Left kidney (tissue), 1 donor: ENCODE measurements at regions not wholly inside any gene's neighbourhood (a gene's known extent, or its start where the extent isn't known, plus 50 kb on each side); places are given as distances from the start of the nearest gene placed in this dataset.
A peak's percentile ranks its signal among the peaks of the same experiment; 100 is the strongest.

Experiments
- DNase-seq: peaks from one replicate; pipeline ENCODE4 v3.0.0-alpha.2; 2013

DNA sequence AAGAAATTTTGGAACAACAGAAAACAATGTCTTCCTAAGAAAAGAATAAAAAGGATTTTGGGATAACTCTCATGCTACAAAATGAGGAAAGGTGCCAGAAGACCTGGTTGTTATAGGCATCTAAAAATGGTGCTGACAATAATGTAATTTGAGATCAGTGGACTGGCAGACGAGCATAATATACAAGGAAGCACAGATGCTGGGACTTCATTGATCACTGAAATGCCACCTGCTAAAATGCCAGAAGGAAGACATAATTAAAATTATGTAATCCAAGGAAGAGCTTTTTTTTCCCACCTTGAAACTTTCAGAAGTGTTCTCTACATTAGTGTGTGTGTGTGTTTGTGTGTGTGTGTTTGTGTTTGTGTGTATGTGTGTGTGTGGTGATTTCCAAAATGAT, 535.9 kb downstream of the XIRP2 start:
- no peak for DNase-seq

DNA sequence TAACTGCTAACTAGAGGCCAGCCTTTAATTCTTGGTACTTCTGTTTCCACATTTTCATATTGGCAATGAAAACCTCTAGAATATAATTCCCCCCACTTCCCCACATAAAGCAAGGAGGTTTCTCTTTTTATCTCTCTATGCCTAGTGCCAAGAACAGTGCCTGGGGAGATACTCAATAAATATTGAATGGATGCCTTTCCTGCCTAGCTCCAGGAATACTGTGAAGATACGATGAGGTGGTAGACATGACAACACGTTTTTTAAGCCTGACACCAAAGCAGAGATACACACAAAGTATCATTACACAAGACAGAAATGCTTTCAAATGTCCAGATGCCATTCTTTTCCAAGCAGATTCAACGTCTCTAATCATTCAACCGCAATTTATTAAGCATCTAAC, 535.5 kb downstream of the XIRP2 start:
- no peak for DNase-seq

DNA sequence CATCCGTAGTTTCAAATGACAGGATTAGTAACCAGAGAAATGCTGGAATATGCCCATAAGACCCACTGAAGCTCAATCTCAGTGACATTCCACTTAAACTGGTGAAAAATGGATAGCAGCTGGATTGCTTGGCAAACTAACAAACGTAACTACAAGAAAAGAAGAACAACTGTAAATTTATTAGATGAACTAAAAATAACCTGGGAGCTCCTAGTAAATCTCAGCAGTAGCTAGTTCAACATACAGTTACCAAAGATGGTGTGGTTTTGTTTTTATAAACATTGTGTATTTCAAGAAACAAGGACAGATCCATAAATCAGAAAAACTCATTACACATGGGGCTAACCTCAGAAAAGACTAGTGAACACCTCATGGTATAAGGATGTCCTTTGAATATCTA, 531.9 kb downstream of the XIRP2 start:
- peak; percentile 54 for DNase-seq

DNA sequence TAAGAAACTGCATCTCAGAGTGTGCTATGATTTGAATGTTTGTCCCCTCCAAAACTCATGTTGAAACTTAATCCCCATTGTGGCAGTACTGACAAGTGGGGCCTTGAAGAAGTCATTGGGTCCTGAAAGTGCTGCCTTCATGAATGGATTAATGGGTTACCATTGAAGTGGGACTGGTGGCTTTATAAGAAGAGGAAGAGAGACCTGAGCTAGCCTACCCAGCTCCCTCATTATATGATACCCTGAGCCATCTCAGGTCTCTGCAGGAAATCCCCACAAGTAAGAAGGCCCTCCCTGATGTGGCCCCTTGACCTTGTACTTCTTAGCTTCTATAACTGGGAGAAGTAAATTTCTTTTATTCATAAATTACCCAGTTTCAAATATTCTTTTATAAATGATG, 526.8 kb downstream of the XIRP2 start:
- DNase-seq: no peak

DNA sequence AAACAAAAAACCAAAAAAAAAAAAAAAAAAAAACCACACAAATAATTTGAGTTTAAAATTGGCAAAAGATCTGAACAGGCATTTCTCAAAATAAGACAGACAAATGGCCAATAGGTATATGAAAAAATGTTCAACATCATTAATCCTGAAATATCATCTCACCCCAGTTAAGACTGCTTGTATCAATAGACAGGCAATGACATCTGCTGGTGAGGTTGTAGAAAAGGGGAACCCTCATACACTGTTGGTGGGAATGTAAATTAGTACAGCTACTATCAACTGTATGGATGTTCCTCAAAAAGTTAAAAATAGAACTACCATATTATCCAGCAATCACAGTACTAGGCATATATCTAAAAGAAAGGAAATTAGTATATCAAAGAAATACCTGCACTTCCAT, 523.1 kb downstream of the XIRP2 start:
- no peak for DNase-seq

DNA sequence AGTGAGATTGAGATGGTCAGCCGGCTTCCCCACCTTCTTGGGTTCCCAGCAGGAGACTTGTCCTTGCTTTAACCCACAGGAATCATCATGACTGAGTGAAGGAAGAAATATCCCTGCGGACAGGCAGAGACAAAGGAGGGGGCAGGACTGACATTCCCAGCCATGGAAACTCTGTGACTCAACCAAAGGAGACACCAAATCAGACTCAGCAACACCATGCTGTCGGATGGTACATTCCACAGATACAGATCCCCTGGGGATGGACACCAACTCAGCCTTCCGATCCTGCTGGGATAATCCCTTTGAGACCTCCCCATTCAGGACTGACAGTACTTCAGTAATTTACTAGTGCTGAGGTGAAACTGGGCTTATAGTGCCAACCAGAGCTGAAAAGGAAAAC, 518.3 kb downstream of the XIRP2 start:
- DNase-seq: no peak

DNA sequence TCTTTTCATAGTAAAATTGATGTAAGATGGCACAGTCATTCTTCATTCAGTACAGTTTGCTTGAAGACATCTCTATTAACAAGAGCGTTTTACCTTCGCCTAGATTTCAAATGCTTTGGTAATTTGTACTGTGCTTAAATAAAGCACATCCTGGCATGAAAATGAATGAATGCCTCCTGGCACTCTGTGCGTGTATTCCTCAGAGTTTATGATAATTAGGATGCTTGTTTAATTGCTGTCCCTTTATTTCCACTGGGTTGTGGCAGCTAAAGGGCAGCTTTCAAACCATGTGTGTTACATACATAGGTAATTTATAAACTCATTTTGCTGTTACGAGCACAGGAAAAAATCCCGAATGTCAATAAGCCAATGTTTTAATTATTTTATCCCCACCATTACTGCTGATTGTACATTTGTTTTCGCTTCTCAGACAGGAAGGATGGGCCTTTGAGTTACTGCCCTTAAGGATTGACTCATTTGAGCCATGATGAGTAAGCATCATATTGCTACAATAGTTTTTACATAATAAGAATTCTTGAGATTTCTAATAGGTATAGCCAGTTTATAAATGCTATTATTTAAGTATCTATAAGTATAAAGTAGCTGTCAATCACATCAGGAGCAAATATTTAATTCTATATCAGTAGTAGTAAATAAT, 516.5 kb downstream of the XIRP2 start:
- no peak for DNase-seq

DNA sequence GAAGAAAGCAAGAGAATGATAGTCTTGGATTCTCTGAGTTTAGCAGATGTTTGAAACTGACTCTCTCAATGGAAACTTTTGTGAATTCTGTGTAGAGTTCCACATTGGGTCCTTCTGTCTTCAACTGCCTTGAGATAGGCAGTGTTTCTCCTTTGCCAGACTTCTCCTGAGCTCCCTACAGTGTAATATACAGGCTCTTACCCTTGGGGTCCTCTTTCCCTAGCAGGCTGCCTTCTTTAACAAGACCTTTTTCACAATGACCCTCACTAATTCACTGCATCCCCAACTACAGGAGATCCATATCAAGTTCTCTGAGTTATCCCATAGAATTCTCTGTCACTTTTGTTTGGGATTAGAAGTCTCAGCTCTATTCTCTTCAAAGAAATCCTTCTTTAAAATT, 513.0 kb downstream of the XIRP2 start:
- no peak for DNase-seq

DNA sequence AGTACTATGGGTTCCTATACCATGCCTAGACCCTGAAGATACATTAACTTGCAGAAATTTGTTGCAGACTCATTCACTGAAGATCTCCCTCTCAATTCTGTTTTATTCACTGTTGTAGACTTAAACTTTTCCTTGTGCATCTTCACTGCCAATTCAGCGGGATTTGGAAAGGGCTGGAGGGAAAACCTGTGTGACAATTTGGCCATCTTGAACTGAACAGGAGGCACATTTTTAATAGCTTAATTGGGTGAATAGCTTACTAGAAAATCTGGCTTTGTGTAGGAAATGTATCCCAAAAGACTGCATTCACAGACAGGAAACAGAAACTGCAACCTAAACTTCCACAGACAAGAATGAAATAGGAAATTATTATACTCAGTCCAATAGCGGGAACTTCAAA, 512.3 kb downstream of the XIRP2 start:
- DNase-seq: no peak

DNA sequence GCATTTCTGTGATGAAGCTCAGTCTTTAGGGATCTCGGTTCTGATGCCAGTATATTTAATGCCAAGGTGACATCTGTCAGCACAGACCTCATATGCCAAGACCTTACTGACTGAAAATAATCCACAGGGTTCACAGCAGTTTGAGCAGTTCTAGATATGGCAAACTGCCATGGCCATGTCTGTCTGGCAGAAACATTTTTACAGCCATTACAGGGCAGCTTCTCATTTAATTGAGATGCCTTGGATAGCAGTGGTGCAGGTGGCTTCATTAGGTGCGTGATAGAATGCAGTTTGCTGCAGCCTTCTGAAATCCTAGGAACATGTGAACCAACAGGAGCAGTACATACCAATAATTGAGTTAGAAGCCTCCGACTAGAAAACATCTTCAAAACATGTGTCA, 510.6 kb downstream of the XIRP2 start:
- no peak for DNase-seq

DNA sequence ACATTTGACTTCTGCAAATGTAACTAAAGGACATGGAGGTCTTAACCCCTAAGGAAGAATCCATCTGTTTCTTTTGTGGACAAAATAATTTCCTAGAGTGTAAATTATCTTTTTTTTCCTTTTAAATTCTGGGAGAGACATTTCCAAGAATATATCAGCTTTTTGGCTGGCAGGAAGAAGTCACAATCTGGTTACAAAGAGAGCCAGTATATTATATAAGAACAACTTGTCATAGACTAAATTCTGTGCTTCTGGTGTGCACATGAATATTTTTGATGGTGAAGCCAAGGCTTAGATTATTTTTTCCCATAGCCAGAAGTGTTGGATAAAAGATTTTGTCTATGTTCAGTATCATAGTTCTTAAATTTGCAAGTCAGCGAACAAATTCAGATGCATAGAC, 500.6 kb downstream of the XIRP2 start:
- DNase-seq: no peak

DNA sequence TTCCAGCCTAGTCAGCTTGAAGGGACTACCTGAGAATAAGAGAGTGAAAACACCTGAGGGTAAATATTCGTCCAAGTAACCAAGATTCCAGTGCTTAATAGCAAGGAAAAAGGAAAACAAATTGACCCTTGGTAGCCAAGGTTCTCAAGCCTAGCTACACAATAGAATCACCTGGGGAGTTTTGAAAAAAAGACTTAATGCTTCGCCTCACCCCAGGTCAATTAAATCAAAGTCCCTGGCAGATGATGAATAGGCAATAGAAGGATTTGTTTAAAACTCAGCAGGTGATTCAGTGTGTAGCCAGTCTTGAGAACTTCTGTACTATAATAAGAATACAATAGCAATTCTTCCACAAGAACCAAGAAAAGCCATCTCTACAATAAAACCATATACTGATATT, 500.2 kb downstream of the XIRP2 start:
- no peak for DNase-seq

DNA sequence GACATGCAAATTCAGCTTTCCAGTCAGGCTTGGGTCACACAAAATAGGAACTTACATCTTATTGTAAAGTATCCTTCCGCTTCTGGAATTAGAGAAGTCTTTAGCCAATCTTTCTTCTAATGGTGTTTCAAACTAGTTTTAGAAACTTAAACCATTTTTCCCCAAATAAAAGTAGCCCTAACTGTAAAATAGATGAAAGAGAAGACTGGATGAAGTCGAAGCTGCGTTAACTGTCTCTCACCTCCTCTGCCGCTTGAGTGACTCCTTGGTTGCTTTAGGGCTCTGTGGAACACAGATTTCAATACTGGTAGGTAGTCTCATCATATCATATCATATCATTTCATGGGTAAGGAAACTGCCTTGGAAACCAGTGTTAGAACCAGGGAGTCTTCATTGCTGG, 498.4 kb downstream of the XIRP2 start:
- DNase-seq: no peak

DNA sequence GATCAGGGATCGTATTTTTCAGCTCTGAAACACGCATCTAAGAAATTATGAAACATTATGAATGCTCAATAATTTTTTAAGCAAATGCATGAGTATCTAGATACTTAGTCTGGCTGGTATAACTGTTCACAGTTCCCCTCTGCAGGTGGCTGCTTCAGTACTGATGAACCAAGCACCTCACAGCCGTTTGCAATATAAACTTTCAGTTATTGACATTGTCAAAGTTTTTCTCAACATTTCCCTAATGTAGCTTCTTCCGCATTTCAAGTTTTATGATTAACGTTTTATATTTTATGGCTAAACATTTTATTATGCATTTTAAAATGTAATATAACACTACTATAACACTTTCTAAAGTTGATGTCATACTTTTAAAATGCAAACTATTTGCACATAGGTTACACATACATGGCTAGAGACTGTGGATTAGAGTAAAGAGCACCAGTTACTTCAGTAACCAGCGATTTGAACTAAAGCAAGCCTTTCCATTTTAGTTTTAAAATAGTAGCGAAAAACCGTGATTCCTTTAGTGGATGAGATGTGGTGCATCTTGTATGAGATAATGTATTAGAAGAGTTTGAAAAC, 495.4 kb downstream of the XIRP2 start:
- DNase-seq: no peak

DNA sequence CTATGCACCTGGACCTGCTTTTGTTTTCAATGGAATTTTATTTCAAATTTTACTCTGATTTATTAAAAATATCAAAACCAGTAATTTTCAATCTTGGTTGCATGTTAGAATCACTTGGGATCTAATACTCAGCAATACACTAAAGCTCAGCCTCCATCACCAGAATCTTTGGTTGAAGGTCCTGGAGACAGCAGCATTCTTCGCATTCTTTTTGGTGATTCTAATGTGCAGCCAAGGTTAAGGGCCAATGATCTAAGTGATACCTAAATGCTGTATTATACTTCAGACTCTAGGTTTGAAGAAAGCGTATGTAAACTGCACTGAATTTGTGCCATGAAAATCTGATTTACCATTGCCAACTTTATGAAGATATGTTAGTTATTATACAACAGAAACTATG, 493.1 kb downstream of the XIRP2 start:
- DNase-seq: no peak

DNA sequence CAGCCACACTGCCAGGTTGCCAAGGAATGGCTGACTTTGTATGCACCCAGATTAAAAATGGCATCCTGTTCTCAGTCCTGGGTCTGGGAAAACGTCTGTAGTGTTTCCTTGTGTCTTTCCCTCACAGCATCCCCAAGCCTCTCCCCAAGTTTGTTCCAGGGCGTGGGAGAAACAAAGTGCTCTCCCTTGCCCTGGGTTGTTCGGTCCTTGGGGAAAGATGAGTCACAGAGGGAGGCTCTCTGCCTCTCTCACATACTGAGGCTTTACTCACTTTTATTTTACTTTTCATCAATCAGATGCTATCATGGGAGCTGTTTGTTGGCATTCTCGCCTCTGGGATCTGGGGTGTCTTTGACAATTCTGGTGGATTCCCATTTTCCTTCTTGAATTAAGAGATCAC, 492.3 kb downstream of the XIRP2 start:
- no peak for DNase-seq

DNA sequence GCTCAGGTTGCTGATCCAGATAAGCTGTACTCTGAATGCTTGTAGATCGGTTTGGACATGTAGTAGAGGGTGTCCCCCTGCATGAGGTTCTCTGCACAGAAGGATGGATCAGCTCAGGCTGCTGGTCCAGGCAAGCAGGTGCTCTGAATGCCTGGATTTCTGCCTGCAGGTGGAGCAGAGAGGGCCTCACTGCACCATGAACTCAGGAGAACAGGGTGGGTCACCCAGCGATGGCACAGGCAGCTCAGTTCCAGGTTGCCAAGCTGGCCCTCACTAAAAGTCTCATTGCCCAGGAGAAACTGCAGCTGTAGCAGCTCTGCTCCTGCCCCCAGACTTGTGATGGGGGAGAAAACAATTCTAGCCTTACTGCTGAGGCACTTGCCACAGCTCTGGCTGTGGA, 491.8 kb downstream of the XIRP2 start:
- no peak for DNase-seq

DNA sequence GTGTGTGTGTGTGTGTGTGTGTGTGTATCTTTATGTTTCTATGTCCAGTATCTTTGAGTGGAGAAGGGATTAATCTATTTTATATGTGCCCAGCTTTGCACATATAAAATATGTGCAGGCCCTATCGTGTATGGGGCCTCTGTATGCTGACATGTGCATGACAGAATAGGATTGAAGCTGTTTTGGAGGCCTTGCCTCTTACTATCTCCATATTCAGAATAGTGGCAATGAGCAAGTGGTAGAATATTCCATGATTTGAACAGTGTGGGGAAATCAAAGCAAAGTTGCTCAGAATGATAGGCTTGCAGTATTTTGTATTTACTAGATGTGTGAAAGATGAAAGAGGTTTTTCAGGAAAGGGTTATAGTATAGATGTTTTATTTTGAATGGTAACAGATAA, 480.8 kb downstream of the XIRP2 start:
- no peak for DNase-seq

DNA sequence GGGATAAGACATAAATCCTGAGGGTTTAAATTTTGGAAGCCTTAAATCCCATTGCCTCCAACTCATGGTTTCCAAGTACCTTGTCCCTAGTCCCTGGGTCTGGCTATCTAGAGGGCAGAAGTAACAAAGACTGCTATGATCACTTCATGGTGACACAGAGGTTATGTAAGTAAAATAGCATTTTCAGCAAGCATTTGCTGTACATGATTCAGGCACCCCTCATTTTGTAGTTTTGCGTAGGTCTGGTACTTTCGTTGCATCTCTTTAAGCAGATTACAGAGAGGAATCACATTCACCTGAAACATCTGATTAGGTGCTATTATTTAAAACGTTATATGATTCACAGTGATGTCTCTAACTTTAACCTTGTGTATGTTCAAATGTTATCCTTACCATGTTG, 480.1 kb downstream of the XIRP2 start:
- no peak for DNase-seq

DNA sequence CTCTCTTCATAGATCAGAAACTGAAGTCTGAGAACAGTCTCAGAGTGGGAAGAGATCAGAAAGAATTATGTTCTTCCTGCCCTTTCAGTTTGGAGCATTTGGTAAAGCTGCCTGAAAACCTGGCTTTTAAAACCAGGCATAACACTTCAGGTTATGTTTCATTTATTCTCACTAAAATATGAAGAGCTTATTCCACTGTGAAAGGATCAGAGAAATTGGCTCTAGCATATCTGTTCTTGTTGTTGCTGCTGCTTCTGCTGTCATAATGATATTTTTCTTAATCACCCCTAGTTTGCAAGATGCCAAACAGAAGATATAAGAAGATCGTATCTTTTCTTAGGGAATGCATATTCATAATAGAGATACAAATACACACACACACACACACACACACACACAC, 476.9 kb downstream of the XIRP2 start:
- DNase-seq: no peak

DNA sequence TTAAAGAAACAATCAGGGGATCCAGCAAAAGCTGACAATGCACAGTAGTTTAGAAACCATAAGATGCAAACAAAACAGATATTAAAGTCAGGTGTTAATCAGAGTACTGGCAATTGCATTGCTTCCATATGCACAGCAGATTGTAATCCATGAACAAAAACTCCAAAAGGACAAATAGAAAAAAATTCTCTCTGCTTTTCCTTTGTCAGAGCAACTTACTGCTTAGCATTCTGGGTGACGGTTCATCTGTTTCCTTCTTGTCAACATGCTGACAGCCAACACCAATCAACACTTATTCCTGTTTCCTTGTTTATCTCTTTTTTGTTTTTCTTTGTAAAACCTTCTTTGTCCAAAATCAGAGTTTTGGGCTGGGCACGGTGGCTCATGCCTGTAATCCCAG, 473.1 kb downstream of the XIRP2 start:
- no peak for DNase-seq

DNA sequence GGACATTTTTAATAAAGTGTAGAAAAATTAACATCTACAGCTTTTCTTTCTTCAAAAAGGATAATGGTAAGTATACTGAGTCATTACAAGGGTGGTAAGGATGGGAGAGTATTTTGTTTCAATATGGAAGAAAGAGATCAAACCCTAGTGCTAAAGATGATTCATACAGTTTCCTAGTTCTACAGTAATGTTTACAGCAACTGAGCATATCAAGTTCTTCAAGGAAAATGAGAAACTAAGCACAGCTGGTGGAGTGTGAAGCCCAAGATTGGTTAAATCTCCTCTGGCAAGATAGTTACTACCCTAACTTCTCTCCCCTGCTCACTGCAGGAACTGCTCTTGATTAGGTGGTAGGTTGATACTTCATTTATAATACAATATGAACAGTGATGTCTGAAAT, 467.5 kb downstream of the XIRP2 start:
- no peak for DNase-seq

DNA sequence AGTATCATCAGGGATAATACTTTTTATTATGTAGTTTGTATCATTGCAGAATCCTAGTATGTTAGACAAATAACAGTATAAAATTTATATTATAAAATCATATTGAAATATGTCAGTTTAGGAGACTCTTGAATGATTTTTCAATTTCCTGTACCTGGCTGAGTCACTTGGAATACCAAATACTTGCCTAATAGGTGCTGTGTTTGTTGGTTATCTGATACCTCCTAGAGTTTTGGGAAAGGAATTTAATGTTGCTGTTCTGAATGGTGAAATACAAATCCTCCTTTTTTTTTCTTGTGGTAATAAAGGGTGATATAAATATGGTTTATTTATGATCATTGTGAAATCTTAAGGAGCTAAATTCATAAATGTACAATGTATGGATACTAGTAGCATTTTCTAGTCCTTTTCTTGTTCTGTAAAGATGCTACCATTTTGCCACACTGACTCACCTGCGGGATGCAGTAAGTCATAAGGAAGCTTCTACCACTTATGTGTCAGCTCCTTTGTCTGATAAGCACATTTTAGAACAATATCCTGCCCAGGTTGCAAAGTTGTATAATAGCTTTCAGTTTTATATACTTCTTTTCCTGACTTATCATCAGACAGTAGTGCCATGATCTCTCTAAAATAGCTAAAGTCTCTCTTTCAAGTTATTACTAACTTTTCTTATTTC, 465.5 kb downstream of the XIRP2 start:
- DNase-seq: no peak

DNA sequence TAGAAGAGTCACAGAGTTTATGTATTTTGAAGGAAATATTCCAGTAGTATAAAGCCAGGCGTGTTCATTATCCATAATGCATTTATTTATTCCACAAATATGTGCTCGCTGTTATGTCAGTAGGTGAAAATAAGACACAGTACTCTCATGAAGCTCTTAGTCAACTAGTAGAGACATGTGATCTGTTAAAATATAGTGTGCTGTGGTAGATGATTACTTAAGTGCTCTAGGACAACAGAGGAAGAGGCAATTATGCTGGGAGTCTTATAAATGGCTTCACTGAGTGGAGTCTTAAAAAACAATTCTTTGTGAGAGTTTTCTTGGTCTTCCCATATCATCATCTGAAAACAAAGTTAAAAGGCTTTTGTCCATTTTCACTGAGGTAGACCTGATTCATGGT, 457.3 kb downstream of the XIRP2 start:
- DNase-seq: no peak
